ENCODE measurements at regions not wholly inside any gene's neighbourhood (a gene's known extent, or its start where the extent isn't known, plus 50 kb on each side); places are given as distances from the start of the nearest gene placed in this dataset.

DNA sequence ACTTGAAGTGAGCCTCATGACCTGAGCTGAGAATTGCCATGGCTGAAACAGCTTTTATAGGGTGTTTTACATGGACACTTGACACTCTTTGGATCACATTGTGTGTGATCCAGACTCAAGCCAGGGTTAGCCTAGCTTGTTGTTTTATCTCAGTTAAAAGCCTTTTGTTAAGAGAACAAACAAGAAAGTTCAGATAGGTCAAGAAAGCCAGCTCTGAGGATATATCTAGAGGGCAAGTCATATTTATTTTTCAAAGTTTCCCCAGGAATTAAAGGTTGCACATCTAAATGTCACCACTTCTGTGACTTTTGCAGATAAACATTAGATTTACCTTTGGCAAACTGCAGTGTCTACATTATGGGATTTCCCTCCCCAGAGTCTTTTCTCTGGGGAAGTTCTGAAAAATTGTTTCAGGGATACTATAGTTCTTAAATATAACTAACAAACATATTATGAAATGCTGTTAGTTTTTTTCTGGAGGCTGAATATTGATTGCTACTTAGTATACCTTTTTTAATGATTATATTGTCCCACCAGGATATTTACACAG, 134.5 kb downstream of the C9orf152 start (continued):
- TF ChIP-seq, protein P1, sequence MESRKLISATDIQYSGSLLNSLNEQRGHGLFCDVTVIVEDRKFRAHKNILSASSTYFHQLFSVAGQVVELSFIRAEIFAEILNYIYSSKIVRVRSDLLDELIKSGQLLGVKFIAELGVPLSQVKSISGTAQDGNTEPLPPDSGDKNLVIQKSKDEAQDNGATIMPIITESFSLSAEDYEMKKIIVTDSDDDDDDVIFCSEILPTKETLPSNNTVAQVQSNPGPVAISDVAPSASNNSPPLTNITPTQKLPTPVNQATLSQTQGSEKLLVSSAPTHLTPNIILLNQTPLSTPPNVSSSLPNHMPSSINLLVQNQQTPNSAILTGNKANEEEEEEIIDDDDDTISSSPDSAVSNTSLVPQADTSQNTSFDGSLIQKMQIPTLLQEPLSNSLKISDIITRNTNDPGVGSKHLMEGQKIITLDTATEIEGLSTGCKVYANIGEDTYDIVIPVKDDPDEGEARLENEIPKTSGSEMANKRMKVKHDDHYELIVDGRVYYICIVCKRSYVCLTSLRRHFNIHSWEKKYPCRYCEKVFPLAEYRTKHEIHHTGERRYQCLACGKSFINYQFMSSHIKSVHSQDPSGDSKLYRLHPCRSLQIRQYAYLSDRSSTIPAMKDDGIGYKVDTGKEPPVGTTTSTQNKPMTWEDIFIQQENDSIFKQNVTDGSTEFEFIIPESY (CRISPR knock-in tag; IDR thresholded peaks at IDR 0.05) = no peak
- TF ChIP-seq HHEX (CRISPR knock-in tag; IDR thresholded peaks at IDR 0.05) = peak; percentile 66
- TF ChIP-seq, protein P2, sequence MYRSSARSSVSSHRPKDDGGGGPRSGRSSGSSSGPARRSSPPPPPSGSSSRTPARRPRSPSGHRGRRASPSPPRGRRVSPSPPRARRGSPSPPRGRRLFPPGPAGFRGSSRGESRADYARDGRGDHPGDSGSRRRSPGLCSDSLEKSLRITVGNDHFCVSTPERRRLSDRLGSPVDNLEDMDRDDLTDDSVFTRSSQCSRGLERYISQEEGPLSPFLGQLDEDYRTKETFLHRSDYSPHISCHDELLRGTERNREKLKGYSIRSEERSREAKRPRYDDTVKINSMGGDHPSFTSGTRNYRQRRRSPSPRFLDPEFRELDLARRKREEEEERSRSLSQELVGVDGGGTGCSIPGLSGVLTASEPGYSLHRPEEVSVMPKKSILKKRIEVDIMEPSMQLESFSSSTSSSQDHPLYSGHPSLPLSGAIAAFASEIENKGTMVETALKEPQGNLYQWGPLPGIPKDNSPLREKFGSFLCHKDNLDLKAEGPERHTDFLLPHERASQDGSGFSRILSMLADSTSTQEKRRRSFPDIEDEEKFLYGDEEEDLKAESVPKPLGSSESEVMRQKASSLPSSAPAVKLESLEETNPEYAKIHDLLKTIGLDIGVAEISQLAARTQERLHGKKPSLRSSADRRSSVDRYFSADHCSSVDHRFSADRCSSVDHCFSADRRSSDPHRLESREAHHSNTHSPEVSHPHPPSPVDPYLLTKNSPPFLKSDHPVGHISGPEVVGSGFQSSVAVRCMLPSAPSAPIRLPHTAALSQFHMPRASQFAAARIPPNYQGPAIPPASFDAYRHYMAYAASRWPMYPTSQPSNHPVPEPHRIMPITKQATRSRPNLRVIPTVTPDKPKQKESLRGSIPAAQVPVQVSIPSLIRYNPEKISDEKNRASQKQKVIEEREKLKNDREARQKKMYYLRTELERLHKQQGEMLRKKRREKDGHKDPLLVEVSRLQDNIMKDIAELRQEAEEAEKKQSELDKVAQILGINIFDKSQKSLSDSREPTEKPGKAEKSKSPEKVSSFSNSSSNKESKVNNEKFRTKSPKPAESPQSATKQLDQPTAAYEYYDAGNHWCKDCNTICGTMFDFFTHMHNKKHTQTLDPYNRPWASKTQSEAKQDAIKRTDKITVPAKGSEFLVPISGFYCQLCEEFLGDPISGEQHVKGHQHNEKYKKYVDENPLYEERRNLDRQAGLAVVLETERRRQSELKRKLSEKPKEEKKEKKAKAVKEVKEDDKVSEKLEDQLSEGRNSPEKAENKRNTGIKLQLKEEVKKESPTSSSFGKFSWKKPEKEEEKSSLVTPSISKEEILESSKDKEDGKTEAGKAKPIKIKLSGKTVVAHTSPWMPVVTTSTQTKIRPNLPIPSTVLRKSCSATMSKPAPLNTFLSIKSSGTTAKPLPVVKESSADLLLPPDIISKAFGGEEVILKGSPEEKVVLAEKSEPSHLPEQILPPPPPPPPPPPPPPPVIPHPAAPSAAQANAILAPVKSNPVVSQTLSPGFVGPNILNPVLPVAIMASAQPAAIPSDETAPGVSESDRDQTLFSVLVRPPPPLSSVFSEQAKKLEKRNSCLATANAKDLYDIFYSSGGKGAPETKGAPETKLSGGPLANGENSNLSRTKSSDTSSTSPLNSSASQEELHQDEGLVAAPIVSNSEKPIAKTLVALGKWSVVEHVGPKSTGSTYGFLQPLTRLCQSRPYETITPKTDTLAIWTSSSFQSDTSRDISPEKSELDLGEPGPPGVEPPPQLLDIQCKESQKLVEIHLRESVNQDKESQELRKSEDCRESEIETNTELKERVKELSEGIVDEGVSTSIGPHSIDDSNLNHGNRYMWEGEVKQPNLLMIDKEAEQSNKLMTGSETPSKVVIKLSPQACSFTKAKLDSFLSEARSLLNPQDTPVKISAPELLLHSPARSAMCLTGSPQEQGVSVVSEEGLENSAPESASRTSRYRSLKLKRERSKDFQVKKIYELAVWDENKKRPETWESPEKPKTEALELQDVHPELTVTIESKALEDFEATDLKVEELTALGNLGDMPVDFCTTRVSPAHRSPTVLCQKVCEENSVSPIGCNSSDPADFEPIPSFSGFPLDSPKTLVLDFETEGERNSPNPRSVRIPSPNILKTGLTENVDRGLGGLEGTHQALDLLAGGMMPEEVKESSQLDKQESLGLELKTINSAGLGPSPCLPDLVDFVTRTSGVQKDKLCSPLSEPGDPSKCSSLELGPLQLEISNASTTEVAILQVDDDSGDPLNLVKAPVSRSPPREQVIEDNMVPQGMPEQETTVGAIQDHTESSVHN (CRISPR knock-in tag; IDR thresholded peaks at IDR 0.05) = no peak
- TF ChIP-seq DR1 (CRISPR knock-in tag; IDR thresholded peaks at IDR 0.05) = no peak
- no peak for TF ChIP-seq ZNF501 (CRISPR knock-in tag; IDR thresholded peaks at IDR 0.05)
- TF ChIP-seq, protein P3, sequence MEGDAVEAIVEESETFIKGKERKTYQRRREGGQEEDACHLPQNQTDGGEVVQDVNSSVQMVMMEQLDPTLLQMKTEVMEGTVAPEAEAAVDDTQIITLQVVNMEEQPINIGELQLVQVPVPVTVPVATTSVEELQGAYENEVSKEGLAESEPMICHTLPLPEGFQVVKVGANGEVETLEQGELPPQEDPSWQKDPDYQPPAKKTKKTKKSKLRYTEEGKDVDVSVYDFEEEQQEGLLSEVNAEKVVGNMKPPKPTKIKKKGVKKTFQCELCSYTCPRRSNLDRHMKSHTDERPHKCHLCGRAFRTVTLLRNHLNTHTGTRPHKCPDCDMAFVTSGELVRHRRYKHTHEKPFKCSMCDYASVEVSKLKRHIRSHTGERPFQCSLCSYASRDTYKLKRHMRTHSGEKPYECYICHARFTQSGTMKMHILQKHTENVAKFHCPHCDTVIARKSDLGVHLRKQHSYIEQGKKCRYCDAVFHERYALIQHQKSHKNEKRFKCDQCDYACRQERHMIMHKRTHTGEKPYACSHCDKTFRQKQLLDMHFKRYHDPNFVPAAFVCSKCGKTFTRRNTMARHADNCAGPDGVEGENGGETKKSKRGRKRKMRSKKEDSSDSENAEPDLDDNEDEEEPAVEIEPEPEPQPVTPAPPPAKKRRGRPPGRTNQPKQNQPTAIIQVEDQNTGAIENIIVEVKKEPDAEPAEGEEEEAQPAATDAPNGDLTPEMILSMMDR (CRISPR knock-in tag; IDR thresholded peaks at IDR 0.05) = no peak
- TF ChIP-seq NCOA1 (CRISPR knock-in tag; IDR thresholded peaks at IDR 0.05) = no peak
- TF ChIP-seq ELF4 (CRISPR knock-in tag; IDR thresholded peaks at IDR 0.05; ENCODE audit: borderline replicate concordance) = no peak
